Stimulated activated CD4-positive, alpha-beta T cell treated with anti-CD3 and anti-CD28 coated beads, Interleukin-1b, Interleukin-23, amount 100 ng/mL, for 4 hours (primary cell): ENCODE measurements at regions not wholly inside any gene's neighbourhood (a gene's known extent, or its start where the extent isn't known, plus 50 kb on each side); places are given as distances from the start of the nearest gene placed in this dataset.
A peak's percentile ranks its signal among the peaks of the same experiment; 100 is the strongest.

ENCODE experiments used
- DNase-seq, 2 donors: peaks; one replicate each; pipeline ENCODE4 v3.0.0-alpha.2; 2020; ENCODE audit warnings: low read depth in 2 of 2

GRCh38 chr10:83871187-83872081 lies 267.9 kb upstream of the GHITM start:
- peak; percentile 5 to 19 for DNase-seq

GRCh38 chr10:83880252-83880791 lies 259.0 kb upstream of the GHITM start:
- DNase-seq: no peak

DNA sequence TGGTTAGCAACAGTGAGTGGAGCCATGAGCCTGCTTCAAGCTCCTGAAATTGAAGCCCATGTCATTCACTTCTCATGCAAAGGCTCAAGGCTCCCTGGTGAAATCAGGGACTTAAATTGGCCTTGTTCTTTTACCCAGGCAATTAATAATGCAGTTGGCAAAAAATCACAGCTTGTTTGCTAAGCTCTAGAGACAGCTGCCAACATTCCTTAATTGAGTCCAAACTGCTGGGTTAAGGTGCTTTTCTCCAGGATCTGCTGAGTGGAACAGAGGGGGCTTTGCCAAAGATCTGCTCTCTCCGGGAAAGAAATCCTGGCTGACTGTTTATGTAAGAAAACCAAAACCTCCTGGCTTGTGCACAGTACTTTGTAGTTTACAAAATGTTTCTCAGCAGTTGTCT lies 257.6 kb upstream of the GHITM start:
- no peak for DNase-seq

DNA sequence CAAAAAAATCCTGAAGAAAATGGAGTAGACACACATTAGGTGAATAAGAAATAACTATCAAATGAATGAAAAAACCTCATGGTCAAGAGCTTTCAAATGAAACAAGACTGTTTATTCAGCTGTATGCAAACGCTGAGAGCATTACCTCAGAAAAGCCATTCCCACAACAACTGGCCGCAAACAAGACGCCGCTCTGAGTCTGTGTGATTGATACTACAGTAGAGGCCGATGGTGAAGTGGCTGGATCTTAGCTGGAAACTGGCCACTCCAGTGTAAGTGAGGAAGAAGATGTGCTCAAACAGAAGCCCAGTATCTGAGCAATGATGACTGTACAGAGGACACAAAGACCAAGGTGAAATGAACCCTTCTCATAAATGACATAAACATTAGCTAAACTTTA lies 252.4 kb upstream of the GHITM start:
- DNase-seq: no peak

DNA sequence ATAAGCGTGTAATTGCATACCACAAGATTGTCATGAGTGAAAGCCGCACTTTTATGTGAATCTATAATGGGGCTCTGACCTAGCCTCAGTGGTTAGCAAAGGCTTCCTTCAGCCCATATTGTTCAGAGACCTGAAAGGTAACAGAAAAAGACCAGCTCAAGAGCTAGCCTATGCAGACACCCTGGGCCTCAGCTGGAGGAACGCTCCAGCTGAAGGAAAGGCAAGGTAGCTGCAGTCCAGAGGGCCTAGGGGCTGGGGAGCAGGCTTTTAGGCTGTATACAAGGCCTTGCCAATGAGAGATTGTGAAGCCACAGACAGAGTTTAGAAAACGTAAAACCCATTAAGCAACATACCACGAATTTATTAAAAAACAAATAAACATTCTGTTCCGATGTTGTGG lies 246.6 kb upstream of the GHITM start:
- DNase-seq: no peak

GRCh38 chr10:83896219-83896618 lies 243.1 kb upstream of the GHITM start:
- DNase-seq: no peak

- no peak for DNase-seq
Measured at GRCh38 chr10:83897626-83898025, 241.7 kb upstream of the GHITM start.

- DNase-seq: no peak
Measured at GRCh38 chr10:83908506-83908905, 230.8 kb upstream of the GHITM start.

DNA sequence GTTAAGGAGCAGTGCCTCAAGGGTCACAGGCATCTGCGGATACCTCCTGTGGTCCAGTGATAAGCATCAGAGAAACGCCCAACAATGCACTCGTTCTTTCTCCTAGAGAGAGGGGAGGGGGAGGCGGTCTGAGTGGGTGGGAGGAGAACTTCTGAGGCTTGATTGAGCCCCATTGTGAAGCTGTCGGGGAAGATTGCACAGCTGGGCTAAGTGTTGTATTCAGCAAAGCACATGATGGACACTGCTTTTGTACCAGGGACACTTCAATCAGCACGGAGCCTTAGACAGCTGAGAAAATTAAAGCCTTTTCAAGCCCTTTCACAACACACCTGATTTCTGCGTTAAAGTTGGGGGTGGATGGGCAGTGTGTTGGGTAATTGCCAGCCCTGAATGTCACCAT lies 230.3 kb upstream of the GHITM start:
- DNase-seq: no peak

- DNase-seq: no peak
Measured at GRCh38 chr10:83915801-83916200, 223.5 kb upstream of the GHITM start.

DNA sequence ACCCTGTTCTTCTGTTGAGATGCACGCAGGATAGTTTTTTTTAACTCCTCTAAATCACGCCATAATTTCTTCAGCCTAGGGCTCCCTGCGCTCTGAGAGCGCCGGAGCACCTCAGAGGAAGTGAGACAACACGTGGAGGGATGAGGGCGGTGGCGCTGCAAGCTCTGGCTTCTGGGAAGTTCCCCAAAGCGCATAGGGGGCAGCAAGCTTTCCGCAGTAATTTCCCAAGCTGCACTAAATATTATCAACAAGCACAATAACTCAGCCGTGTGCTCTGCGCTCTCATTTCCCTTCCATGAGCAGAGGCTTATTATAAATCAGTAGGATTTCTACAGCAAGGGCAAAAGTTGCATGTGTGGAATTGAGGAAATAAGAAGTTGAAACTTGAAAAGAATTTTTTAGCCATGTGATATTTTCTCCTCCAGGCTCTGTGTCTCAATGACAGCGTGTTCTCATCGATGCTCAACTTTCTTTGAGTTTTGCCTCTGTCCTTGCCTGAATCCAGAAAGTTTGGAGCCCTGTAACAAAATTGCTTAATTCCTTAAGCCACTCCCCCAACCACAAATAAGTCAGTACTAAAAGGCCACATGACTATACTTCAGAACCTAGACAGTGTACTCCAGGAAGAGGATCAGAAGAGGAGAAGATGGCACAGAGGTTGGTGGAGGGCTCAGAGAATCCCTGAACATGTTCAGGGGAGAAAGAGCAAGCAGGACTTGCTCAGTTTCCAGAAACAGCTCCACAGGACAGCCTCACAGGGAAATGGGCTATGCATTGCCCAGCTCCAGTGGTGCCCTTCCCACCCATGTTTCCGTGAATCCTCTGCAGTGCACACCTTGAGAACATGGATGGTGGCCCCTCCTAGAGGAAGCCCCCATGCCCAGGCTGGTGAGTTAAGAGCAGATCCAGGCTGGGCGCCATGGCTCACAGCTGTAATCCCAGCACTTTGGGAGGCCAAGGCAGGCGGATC lies 221.5 kb upstream of the GHITM start:
- no peak for DNase-seq

DNA sequence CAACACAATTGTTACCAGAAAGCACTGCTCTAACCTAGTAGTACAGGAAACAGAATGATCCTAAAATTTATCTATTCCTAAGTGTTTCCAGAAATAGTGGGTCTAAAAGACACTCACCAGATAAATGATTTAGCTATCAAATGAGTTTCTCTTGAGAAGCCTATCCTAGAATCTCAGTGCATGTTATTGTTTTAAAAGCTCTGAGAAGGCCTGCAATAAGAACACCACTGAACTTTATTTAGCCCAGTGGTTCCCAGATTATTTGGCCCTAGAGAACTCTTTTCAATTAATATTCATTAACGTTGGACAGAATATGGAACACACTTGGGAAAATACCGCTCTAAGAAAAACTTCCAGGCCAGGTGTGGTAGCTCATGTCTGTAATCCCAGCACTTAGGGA lies 220.1 kb upstream of the GHITM start:
- DNase-seq: no peak

- DNase-seq: no peak
Measured at GRCh38 chr10:83921984-83922860, 217.1 kb upstream of the GHITM start.

DNA sequence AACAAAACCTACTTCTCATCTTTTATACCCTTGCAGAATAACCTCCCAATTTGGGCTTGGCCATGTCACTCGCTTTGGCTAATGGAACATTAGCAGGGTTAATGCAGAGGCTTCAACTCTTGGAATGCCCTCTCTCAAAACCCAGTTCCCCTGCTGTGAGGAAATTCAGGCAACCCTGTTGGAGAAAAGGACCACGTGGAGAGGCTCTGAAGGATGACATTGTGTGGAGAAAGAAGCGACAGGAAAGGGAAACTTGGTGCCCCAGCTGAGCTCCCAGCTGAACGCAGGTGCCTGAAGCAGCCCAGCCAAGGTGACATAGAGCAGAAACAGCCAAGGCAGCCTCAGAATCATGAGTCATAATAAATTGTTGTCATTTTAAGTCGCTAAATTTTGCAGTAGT lies 214.2 kb upstream of the GHITM start:
- DNase-seq: no peak

- DNase-seq: no peak
Measured at GRCh38 chr10:83926606-83927005, 212.7 kb upstream of the GHITM start.

- no peak for DNase-seq
Measured at GRCh38 chr10:83927166-83927565, 212.1 kb upstream of the GHITM start.

- no peak for DNase-seq
Measured at GRCh38 chr10:83929399-83929798, 209.9 kb upstream of the GHITM start.

- DNase-seq: no peak
Measured at GRCh38 chr10:83931669-83932068, 207.6 kb upstream of the GHITM start.

DNA sequence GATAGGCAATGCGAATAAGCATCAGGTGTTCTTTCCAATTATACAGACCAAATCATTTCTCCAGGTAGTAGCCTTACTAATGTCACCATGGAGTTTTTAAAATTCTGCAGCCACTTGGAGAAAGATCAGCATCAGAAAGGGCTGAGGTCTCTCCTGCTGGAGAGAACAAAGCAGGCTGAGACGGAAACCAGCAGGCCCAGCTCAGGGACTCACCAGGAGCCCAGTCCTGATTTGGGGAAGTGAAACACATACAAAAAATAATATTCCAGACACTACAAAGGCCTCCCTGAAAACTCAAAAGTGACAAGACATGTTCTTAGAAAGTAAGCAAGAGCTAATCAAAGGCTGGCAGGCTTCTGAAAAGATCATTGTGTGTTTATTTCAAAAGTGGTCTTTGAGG lies 207.1 kb upstream of the GHITM start:
- no peak for DNase-seq

GRCh38 chr10:83934062-83934461 lies 205.2 kb upstream of the GHITM start:
- no peak for DNase-seq

DNA sequence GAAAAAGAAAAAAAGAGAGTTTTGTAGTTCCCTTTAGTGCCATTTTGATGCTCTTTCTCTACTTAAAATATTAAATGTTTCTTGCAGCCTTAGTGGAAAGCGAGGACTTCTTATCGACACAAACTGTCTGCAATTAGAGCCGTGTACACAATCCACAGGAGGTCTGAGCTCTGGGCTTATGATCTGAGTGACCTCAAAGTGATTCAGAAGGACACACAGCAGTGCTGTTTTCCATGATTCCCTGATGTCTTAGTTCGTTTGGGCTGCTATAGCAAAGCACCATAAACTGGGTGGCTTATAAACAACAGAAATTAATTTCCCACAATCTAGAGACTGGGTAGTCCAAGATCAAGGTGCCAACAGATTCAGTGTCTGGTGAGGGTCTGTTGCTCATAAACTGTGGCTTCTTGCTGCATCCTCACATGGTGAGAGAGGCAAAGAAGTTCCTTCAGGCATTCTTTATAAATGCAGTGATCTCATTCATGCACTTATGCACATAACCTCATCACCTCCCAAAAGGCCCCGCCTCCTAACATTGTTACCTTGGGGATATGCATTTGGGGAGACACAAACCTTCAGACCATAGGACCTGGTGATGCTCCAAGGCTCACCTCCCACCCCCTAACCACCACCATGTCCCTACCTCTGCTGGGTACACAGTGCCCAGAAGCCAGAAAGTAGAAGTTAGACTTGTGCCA lies 204.5 kb upstream of the GHITM start:
- DNase-seq: no peak
